Breast epithelium (tissue), 3 donors: ENCODE measurements at regions not wholly inside any gene's neighbourhood (a gene's known extent, or its start where the extent isn't known, plus 50 kb on each side); places are given as distances from the start of the nearest gene placed in this dataset.

Experiments used
- POLR2A ChIP-seq: fragments of 450-650 bp; IDR thresholded peaks from one replicate; pipeline ENCODE4 v1.6.1; 2016; ENCODE audit warnings: antibody characterized with exemption, mild to moderate bottlenecking, moderate library complexity
- POLR2AphosphoS5 ChIP-seq, 3 donors: sonication (generic); formaldehyde crosslinking; IDR thresholded peaks; one replicate each; pipeline ENCODE4 v1.6.1; 2017; ENCODE audit warnings: antibody characterized with exemption in 3 of 3
- TF ChIP-seq, protein P1 (sequence below), 3 donors: fragments of 450-650 bp; IDR thresholded peaks; one replicate each; pipeline ENCODE4 v1.5.1; 2016 to 2017; ENCODE audit warnings: antibody characterized with exemption in 3 of 3, mild to moderate bottlenecking in 3 of 3, moderate library complexity in 3 of 3

DNA sequence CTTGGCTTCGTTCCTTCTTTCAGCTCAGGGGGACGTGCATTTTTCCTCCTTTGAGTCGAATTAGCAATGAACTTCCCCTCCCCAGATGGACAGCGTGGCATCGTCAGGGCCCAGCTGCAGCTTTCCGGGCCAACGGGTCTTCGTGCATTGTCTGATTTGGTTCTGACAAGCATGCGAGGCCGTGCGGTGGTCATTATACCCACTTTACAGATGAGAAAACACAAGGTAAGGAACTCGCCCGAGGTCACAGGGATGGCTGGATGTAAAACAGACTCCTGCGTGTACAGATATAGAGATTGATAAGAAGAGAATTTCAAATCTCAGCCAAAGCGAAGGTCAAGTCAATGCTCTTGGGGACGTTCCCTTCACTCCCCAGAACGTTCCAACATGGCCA lies 187.6 kb upstream of the SULF2 start:
- TF ChIP-seq, protein P1, sequence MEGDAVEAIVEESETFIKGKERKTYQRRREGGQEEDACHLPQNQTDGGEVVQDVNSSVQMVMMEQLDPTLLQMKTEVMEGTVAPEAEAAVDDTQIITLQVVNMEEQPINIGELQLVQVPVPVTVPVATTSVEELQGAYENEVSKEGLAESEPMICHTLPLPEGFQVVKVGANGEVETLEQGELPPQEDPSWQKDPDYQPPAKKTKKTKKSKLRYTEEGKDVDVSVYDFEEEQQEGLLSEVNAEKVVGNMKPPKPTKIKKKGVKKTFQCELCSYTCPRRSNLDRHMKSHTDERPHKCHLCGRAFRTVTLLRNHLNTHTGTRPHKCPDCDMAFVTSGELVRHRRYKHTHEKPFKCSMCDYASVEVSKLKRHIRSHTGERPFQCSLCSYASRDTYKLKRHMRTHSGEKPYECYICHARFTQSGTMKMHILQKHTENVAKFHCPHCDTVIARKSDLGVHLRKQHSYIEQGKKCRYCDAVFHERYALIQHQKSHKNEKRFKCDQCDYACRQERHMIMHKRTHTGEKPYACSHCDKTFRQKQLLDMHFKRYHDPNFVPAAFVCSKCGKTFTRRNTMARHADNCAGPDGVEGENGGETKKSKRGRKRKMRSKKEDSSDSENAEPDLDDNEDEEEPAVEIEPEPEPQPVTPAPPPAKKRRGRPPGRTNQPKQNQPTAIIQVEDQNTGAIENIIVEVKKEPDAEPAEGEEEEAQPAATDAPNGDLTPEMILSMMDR (IDR thresholded peaks at IDR 0.05) = no peak
- TF ChIP-seq POLR2A (no peak), POLR2AphosphoS5 (IDR thresholded peaks at IDR 0.05) (no peak)
